ENCODE measurements at regions not wholly inside any gene's neighbourhood (a gene's known extent, or its start where the extent isn't known, plus 50 kb on each side); places are given as distances from the start of the nearest gene placed in this dataset.

DNA sequence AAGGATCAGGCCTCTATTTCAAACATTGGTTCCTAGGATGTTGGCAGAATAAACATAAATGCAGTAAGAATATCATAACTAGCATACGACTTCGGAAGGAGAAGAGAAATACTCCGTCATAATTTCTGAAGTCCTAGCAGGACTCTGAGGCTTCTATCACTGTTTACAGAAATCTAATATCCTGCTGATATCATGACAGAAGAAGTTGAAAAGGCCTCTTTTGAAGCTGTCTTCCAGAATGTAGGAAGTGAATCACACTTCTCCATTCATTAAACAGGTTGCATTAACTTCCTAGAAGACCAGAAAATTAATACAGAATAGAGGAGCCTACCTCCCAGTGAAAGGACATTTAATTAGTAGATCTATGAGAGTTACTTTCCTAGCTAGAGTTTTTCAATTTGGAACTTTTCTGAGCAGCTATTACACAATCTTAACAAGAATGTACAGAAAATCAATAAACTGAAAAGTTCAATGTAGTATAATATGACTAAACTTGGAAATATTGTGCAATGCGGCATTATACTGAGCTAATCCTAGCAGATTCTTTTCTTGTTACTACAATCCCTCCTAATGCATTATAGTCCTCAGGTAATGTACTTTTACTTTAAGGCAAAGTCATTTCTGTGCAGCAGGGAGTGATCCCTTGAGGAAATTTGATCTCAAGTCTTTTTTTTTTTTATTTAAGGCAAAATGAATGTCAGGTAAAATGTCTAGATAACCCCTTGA lies 622.6 kb upstream of the CELF2 start:
- no peaks in the 10 kb centered on the region for H3K9me3 ChIP-seq (ENCODE audit: control insufficient read depth, low read length)
- DNase-seq: no peak
- intact Hi-C loops (cut with DNase I): no loop called here
- WGBS: 86% methylated on average over 4 of the region's 4 CpGs
- H3K4me3 ChIP-seq (ENCODE audit: low read length): no peak overlapping the region
- no peaks in the 10 kb centered on the region for H3K4me1 ChIP-seq (ENCODE audit: control insufficient read depth, insufficient read depth, low read length)
- H3K27ac ChIP-seq (ENCODE audit: low read length): no peak overlapping the region
- ATAC-seq: no peak
- no peaks in the 10 kb centered on the region for H3K27me3 ChIP-seq (ENCODE audit: control insufficient read depth, insufficient read depth)

DNA sequence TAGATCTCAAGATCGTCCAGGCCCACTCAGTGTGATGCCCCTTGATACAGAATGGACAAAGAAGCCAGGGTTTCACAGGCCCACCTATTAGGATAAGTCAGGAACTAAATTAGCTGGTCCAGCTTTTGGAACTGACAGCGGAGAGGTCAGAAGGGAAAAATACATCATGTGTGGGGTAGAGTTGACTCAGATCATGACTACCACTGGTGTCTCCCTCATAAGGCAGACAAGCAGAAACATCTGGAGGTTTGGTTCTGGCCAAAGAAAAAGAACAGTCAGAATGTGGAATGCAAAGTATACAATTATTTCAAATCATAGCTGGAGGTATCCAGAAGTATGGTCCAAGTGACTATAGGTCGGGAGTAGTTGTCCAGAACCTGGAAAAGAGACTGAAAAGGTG lies 621.1 kb upstream of the CELF2 start:
- no peak overlapping the region for H3K27ac ChIP-seq (ENCODE audit: low read length)
- H3K4me3 ChIP-seq (ENCODE audit: low read length): no peak overlapping the region
- no peaks in the 10 kb centered on the region for H3K27me3 ChIP-seq (ENCODE audit: control insufficient read depth, insufficient read depth)
- ATAC-seq: no peak
- intact Hi-C loops (cut with DNase I): no loop called here
- no peaks in the 10 kb centered on the region for H3K4me1 ChIP-seq (ENCODE audit: control insufficient read depth, insufficient read depth, low read length)
- H3K9me3 ChIP-seq (ENCODE audit: control insufficient read depth, low read length): no peaks in the 10 kb centered on the region
- WGBS: 82% methylated on average over 3 of the region's 3 CpGs
- DNase-seq: no peak

DNA sequence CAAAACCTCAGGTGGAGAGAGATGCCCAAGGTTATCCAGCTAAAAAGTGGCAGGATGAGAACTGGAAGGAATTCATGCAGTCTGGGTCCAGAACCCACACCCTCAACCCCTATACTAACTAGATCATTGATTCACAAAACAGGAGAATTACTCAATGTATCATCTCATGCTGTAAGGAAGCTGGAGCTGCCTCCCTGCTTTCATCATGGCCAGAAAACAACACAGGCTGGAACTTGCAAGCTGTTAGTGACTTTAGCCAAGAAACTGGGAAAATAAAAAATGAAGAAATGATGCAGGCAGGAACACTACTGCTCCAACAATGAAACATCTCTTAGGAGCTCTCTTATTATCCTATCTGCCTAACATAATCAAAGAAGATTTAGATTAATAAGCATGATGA lies 619.8 kb upstream of the CELF2 start:
- ATAC-seq: no peak
- Histone ChIP-seq H3K27me3 (ENCODE audit: control insufficient read depth, insufficient read depth) (no peaks in the 10 kb centered on the region), H3K9me3 (ENCODE audit: control insufficient read depth, low read length) (no peaks in the 10 kb centered on the region), H3K4me3 (ENCODE audit: low read length) (no peak overlapping the region), H3K27ac (ENCODE audit: low read length) (no peak overlapping the region), H3K4me1 (ENCODE audit: control insufficient read depth, insufficient read depth, low read length) (no peaks in the 10 kb centered on the region)
- DNase-seq: no peak
- intact Hi-C loops (cut with DNase I): no loop called here

DNA sequence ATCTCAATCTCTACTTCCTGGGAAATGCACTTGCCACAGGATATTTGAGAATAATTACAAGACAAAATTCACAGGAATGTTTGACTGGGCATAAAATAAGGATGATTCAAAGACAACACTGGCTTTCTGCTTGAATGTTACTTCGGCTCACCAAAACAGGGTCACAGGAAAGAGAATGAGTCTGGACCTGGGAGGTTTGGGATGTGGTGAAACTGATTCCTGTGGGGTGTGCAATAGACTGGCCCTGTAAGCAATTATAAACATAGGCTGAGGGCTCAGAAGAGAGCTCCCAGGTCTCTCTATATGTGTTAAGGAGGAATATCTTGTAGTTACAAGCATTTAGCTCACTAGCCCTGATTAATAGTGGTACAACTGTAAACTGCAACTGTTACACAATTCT lies 613.9 kb upstream of the CELF2 start:
- no peak overlapping the region for H3K27ac ChIP-seq (ENCODE audit: low read length)
- ATAC-seq: no peak
- H3K4me1 ChIP-seq (ENCODE audit: control insufficient read depth, insufficient read depth, low read length): no peaks in the 10 kb centered on the region
- intact Hi-C loops (cut with DNase I): no loop called here
- no peak for DNase-seq
- 89% methylated on average over 1 of the region's 1 CpG for WGBS
- no peaks in the 10 kb centered on the region for H3K9me3 ChIP-seq (ENCODE audit: control insufficient read depth, low read length)
- no peaks in the 10 kb centered on the region for H3K27me3 ChIP-seq (ENCODE audit: control insufficient read depth, insufficient read depth)
- no peak overlapping the region for H3K4me3 ChIP-seq (ENCODE audit: low read length)

DNA sequence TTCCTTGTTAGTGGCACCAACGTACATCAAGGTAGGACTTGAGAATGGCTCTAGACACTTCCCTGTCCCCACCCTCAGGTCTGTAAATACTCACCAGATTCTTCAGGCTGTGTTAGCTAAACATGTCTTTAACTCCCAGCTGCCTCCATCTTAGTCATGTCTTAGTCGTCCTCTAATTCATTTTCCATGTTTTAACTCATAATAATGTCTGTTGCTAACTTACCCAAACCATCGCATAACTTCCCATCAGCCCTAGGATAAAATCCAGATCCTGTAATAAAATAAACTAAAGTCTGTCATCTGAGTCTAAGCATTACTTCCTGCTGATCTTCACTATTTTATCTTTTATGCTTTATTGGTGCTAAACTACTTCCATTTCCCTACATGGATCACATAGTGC lies 600.0 kb upstream of the CELF2 start:
- Histone ChIP-seq H3K27ac (ENCODE audit: low read length) (no peak overlapping the region), H3K4me3 (ENCODE audit: low read length) (no peak overlapping the region), H3K27me3 (ENCODE audit: control insufficient read depth, insufficient read depth) (no peaks in the 10 kb centered on the region), H3K9me3 (ENCODE audit: control insufficient read depth, low read length) (no peaks in the 10 kb centered on the region), H3K4me1 (ENCODE audit: control insufficient read depth, insufficient read depth, low read length) (no peaks in the 10 kb centered on the region)
- WGBS: 87% methylated on average over 3 of the region's 3 CpGs
- ATAC-seq (no peak), DNase-seq (no peak)
- intact Hi-C loops (cut with DNase I): no loop called here

- ATAC-seq (no peak), DNase-seq (no peak)
- 66% methylated on average over 6 of the region's 6 CpGs for WGBS
- H3K4me1 ChIP-seq (ENCODE audit: control insufficient read depth, insufficient read depth, low read length): no peaks in the 10 kb centered on the region
- H3K27ac ChIP-seq (ENCODE audit: low read length): no peak overlapping the region
- H3K9me3 ChIP-seq (ENCODE audit: control insufficient read depth, low read length): no peaks in the 10 kb centered on the region
- no peaks in the 10 kb centered on the region for H3K27me3 ChIP-seq (ENCODE audit: control insufficient read depth, insufficient read depth)
- no peak overlapping the region for H3K4me3 ChIP-seq (ENCODE audit: low read length)
- intact Hi-C loops (cut with DNase I): no loop called here
These were observed 599.3 kb upstream of the CELF2 start for GRCh38 chr10:10418387-10418786.

GRCh38 chr10:10421071-10421470 lies 596.6 kb upstream of the CELF2 start:
- Histone ChIP-seq H3K4me1 (ENCODE audit: control insufficient read depth, insufficient read depth, low read length) (no peaks in the 10 kb centered on the region), H3K27me3 (ENCODE audit: control insufficient read depth, insufficient read depth) (no peaks in the 10 kb centered on the region), H3K9me3 (ENCODE audit: control insufficient read depth, low read length) (no peaks in the 10 kb centered on the region), H3K27ac (ENCODE audit: low read length) (no peak overlapping the region), H3K4me3 (ENCODE audit: low read length) (no peak overlapping the region)
- intact Hi-C loops (cut with DNase I): no loop called here
- no peak for ATAC-seq
- DNase-seq: no peak
- 61% methylated on average over 5 of the region's 5 CpGs for WGBS

DNA sequence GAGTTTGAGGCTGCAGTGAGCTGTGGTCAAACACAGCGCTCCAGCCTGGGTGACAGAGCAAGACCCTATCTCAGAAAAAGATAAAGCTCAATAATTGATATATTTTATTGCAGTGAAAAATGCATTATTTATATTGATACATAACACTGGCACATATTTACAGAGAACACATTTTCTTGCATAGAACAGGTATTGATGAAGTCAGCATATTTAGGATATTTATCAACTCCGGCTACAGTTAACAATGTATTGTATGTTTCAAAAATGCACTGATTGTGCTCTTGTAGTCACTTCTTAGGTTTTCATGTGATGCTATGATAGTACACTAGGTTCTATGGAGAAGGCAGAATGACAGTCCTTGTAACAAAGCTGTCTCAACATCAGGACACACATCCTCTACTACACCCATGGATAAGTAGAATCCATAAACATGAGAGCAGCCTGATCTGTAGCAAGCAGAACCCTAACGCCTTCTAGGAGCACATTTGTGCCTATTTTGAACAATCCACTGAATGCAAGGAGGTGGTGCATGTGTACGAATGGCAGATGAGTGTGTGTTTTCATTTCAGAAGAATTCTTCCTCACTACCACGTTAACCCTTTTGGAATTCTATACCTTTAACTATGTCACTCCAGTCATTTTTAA lies 586.1 kb upstream of the CELF2 start:
- Histone ChIP-seq H3K4me3 (ENCODE audit: low read length) (no peak overlapping the region), H3K9me3 (ENCODE audit: control insufficient read depth, low read length) (no peaks in the 10 kb centered on the region), H3K27ac (ENCODE audit: low read length) (no peak overlapping the region), H3K4me1 (ENCODE audit: control insufficient read depth, insufficient read depth, low read length) (no peaks in the 10 kb centered on the region), H3K27me3 (ENCODE audit: control insufficient read depth, insufficient read depth) (no peaks in the 10 kb centered on the region)
- no peak for DNase-seq
- intact Hi-C loops (cut with DNase I): no loop called here
- no peak for ATAC-seq
- WGBS: 79% methylated on average over 5 of the region's 5 CpGs

GRCh38 chr10:10432296-10433035 lies 585.2 kb upstream of the CELF2 start:
- intact Hi-C loops (cut with DNase I): no loop called here
- ATAC-seq (no peak), DNase-seq (no peak)
- Histone ChIP-seq H3K4me3 (ENCODE audit: low read length) (no peak overlapping the region), H3K4me1 (ENCODE audit: control insufficient read depth, insufficient read depth, low read length) (no peaks in the 10 kb centered on the region), H3K27ac (ENCODE audit: low read length) (no peak overlapping the region), H3K27me3 (ENCODE audit: control insufficient read depth, insufficient read depth) (no peaks in the 10 kb centered on the region), H3K9me3 (ENCODE audit: control insufficient read depth, low read length) (no peaks in the 10 kb centered on the region)
- WGBS: 56% methylated on average over 9 of the region's 9 CpGs

GRCh38 chr10:10434312-10434711 lies 583.4 kb upstream of the CELF2 start:
- Histone ChIP-seq H3K27ac (ENCODE audit: low read length) (no peak overlapping the region), H3K4me1 (ENCODE audit: control insufficient read depth, insufficient read depth, low read length) (no peaks in the 10 kb centered on the region), H3K4me3 (ENCODE audit: low read length) (no peak overlapping the region), H3K27me3 (ENCODE audit: control insufficient read depth, insufficient read depth) (no peaks in the 10 kb centered on the region), H3K9me3 (ENCODE audit: control insufficient read depth, low read length) (no peaks in the 10 kb centered on the region)
- WGBS: 91% methylated on average over 4 of the region's 4 CpGs
- intact Hi-C loops (cut with DNase I): no loop called here
- ATAC-seq (no peak), DNase-seq (no peak)

GRCh38 chr10:10437886-10438285 lies 579.8 kb upstream of the CELF2 start:
- intact Hi-C loops (cut with DNase I): no loop called here
- DNase-seq (no peak), ATAC-seq (no peak)
- Histone ChIP-seq H3K4me1 (ENCODE audit: control insufficient read depth, insufficient read depth, low read length) (no peaks in the 10 kb centered on the region), H3K27ac (ENCODE audit: low read length) (no peak overlapping the region), H3K27me3 (ENCODE audit: control insufficient read depth, insufficient read depth) (no peaks in the 10 kb centered on the region), H3K9me3 (ENCODE audit: control insufficient read depth, low read length) (no peaks in the 10 kb centered on the region), H3K4me3 (ENCODE audit: low read length) (no peak overlapping the region)
- 82% methylated on average over 4 of the region's 4 CpGs for whole genome bisulfite sequencing

Data from right cardiac atrium (tissue), 5 donors.